Astrocyte of the cerebellum (primary cell): ENCODE measurements at regions not wholly inside any gene's neighbourhood (a gene's known extent, or its start where the extent isn't known, plus 50 kb on each side); places are given as distances from the start of the nearest gene placed in this dataset.

Experiments used
- DNase-seq: peaks from one replicate; pipeline ENCODE4 v3.0.0-alpha.2; 2011; ENCODE audit warnings: low read depth
- H3K4me3 ChIP-seq: 2 replicates; pipeline ENCODE4 v1.5.1; 2011; ENCODE audit warnings: mild to moderate bottlenecking, low read depth, low read length, moderate library complexity
- in situ Hi-C: cut with HindIII; loops from 2 replicates; pipeline ENCODE4 v1.10.0; 2017; ENCODE audit warnings: low sequenced_read_pairs
- TF ChIP-seq, protein P1 (sequence below): IDR thresholded peaks from 2 replicates; pipeline ENCODE4 v1.5.1; 2012; ENCODE audit warnings: low read length, low read depth, moderate library complexity, mild to moderate bottlenecking; ENCODE audit errors: missing control alignments

DNA sequence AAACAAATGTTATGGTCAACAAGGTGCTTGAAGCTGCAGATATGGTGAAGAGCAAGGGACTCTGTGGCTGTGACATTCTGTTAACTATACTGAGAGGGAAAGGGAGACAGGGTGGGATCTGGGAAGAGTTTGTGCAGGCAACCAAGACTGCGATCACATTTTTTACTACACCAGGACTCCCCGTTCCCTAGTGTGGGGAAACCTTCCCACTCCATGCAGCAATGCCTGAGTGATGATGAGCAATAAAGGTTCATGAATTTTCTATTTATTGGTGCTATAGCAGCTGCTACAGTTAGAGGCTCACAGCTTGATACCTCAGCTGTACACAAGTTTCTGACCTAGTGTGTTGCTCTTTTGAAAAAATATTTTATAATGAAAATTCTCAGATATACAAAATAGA, 160.9 kb upstream of the SGO1 start:
- H3K4me3 ChIP-seq, result no peak overlapping the region
- in situ Hi-C loops, result no loop called here
- TF ChIP-seq, protein P1, sequence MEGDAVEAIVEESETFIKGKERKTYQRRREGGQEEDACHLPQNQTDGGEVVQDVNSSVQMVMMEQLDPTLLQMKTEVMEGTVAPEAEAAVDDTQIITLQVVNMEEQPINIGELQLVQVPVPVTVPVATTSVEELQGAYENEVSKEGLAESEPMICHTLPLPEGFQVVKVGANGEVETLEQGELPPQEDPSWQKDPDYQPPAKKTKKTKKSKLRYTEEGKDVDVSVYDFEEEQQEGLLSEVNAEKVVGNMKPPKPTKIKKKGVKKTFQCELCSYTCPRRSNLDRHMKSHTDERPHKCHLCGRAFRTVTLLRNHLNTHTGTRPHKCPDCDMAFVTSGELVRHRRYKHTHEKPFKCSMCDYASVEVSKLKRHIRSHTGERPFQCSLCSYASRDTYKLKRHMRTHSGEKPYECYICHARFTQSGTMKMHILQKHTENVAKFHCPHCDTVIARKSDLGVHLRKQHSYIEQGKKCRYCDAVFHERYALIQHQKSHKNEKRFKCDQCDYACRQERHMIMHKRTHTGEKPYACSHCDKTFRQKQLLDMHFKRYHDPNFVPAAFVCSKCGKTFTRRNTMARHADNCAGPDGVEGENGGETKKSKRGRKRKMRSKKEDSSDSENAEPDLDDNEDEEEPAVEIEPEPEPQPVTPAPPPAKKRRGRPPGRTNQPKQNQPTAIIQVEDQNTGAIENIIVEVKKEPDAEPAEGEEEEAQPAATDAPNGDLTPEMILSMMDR, result no peak
- DNase-seq, result no peak

DNA sequence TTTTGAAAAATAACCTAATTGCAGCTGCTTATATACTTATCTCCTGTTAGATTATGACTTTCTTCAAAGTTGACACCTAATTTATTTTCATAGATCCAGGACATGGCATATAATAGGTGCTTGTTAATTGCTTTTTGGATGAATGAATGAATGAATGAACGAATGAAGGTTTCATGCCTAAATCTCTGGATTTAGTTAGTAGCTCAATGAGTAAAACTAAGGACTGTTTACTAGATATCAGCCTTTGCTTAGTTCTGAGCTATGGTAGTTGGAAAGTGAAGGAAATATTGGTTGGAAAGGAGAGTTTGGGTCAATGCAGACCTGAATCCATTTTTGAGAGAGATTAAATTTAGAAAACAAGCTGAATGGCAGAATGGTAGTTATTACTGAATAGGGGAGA, 160.4 kb upstream of the SGO1 start:
- in situ Hi-C loops, result no loop called here
- TF ChIP-seq, protein P1, result no peak
- no peak for DNase-seq
- H3K4me3 ChIP-seq, result no peak overlapping the region

DNA sequence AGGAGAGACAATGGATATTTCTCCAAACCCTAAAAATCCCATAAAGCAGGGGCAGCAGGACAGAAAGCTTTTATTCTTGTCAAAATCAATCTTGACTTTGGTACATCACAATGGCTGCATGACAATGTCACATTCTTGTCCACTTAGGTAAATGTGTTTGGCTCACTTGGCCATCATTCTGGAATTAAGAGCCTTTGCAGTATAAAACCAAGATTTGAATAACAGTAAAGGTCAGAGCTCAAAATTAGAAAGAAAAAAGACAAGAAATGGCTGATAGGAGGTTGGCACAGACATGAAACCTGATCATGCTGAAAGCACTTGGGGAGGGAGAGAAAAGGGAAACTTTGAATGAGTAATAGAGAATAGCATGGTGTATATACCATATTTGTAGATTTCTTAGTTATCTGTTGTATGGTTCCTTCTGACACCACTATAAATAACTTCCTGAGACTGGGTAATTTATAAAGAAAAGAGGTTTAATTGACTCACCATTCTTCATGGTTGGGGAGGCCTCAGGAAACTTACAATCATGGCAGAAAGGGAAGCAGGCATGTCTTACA, 158.5 kb upstream of the SGO1 start:
- DNase-seq, result no peak
- no peak overlapping the region for H3K4me3 ChIP-seq
- in situ Hi-C loops, result no loop called here
- TF ChIP-seq, protein P1, result no peak

DNA sequence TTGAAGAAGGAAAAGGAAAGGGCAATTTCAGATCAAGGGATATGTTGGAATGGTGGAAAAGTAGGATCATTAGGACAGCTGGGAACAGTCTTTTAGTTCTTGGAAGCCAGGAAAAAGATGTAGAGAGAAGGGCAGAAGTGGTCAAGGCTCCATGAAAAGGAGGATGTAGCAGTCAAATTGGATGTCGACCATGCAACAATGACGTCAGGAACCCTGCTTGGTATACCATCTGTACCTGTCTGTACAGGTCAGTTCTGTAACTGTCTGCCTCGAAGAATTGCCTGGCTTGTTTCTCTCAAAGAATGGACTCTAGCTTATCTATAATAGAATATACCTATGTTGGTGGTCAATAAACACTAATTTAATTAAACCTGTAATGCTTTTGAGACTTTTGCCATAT, 157.8 kb upstream of the SGO1 start:
- DNase-seq, result no peak
- H3K4me3 ChIP-seq, result no peak overlapping the region
- in situ Hi-C loops, result no loop called here
- TF ChIP-seq, protein P1, result no peak

DNA sequence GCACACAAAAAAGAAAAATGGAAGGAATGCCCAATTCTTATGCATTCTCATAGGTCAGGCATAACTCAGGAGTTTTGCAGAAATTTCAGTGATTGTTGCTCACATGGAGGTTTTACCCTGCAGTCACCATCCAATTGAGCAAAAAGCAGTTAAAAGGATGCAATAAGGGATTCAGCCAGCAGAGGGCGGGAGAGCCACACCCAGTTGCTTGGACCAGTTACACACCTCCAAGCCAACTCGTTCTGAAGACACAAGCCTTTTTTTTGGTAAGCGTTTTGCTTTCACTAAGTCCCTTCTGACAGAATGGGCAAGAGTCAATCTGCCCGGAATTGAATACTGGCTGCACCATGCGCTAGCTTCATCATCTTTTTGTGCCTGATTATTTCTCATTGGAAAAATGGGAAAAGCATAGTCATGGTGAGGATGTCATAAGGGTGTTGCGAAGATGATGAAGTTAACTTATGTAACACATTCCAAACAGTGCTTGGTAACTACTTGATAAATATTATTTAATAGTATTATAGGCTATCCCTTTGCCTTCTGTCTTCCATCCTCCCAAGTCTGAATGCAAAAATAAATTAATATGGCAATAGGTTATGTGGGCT, 154.4 kb upstream of the SGO1 start:
- TF ChIP-seq, protein P1, result peak; percentile 94
- peak; percentile 66 for DNase-seq
- H3K4me3 ChIP-seq, result no peak overlapping the region
- in situ Hi-C loops, result no loop called here

DNA sequence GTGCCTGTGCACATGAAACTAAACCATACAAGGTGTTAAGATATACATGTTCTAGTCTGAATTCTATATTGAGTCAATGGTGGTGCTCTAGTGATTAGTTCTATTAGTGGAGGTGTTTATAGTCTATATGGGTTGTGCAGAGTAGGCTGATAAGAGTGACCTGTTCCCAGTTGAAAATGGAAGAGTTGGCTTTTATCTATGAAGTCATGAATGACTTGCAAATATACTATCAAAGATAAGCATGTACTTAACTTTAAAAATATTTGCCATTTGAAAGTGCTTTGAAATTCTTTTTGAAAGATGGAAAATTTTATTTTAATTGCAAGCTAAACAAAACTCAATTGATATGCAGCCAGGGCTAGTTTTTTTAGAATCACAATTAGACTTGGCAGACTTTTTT, 150.6 kb upstream of the SGO1 start:
- no peak for DNase-seq
- TF ChIP-seq, protein P1, result no peak
- in situ Hi-C loops, result no loop called here

DNA sequence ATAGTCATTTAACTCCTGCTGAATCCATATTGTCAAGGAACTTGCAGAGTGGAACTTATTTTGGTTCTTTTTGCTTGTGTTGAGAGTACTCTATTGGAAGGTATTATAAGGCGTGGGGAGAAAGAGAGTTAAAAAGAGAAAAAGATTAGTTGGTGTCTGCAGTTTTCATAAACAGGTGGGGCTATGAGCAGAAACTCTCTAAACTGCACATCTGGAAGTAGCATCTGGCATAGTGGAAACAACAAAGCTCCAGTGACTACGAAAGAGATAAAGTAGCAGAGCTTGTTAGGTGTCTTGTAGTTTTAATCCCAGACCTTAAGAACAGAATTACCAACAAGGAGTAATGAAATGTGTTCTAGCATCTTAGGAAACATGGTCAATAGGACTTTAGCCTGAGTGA, 148.8 kb upstream of the SGO1 start:
- in situ Hi-C loops, result no loop called here
- TF ChIP-seq, protein P1, result no peak
- no peak for DNase-seq
- H3K4me3 ChIP-seq, result no peak overlapping the region

More for the DNA sequence above, 150.6 kb upstream of the SGO1 start:
- no peak overlapping the region for H3K4me3 ChIP-seq
